H1 (cell line): ENCODE measurements at regions not wholly inside any gene's neighbourhood (a gene's known extent, or its start where the extent isn't known, plus 50 kb on each side); places are given as distances from the start of the nearest gene placed in this dataset.

Source experiments
- ATF2 ChIP-seq: IDR thresholded peaks from 2 replicates; pipeline ENCODE4 v1.6.1; 2012; ENCODE audit warnings: low read length, inconsistent platforms
- CHD1 ChIP-seq: IDR thresholded peaks from 2 replicates; pipeline ENCODE4 v1.6.1; 2012; ENCODE audit warnings: low read depth, low read length, improper control_type of control experiment
- CHD7 ChIP-seq: fragments of 300-600 bp; sonication (generic); IDR thresholded peaks from 2 replicates; pipeline ENCODE4 v1.7.1; 2012; ENCODE audit warnings: low read length, moderate library complexity, mild to moderate bottlenecking, inconsistent platforms; ENCODE audit not compliant: insufficient replicate concordance
- MAFK ChIP-seq: IDR thresholded peaks from 2 replicates; pipeline ENCODE4 v1.6.1; 2012; ENCODE audit warnings: low read depth, mild to moderate bottlenecking, improper control_type of control experiment, low read length
- SAP30 ChIP-seq: fragments of 300-600 bp; sonication (generic); IDR thresholded peaks from 2 replicates; pipeline ENCODE4 v1.7.1; 2012; ENCODE audit warnings: low read length, moderate library complexity, mild to moderate bottlenecking, inconsistent platforms; ENCODE audit not compliant: insufficient read depth, insufficient replicate concordance
- TF ChIP-seq, protein P1 (sequence below): IDR thresholded peaks from 2 replicates; pipeline ENCODE4 v1.6.1; 2012; ENCODE audit warnings: inconsistent platforms
- TF ChIP-seq, protein P2 (sequence below), 3 experiments: IDR thresholded peaks; 1 replicate in 2 of 3; 2 replicates in 1 of 3; pipeline versions ENCODE4 v1.5.1 to v1.6.1; 2011; ENCODE audit warnings: low read length in 3 of 3, mild to moderate bottlenecking in 3 of 3, inconsistent platforms in 2 of 3, low read depth in 1 of 3, moderate library complexity in 1 of 3; ENCODE audit not compliant: insufficient read depth in 1 of 3; ENCODE audit errors: control extremely low read depth in 1 of 3

- TF ChIP-seq CHD7 (no peak), CHD1 (no peak), MAFK (no peak), ATF2 (no peak), SAP30 (no peak)
- TF ChIP-seq, protein P1, sequence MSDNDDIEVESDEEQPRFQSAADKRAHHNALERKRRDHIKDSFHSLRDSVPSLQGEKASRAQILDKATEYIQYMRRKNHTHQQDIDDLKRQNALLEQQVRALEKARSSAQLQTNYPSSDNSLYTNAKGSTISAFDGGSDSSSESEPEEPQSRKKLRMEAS, result no peak
- TF ChIP-seq, protein P2, sequence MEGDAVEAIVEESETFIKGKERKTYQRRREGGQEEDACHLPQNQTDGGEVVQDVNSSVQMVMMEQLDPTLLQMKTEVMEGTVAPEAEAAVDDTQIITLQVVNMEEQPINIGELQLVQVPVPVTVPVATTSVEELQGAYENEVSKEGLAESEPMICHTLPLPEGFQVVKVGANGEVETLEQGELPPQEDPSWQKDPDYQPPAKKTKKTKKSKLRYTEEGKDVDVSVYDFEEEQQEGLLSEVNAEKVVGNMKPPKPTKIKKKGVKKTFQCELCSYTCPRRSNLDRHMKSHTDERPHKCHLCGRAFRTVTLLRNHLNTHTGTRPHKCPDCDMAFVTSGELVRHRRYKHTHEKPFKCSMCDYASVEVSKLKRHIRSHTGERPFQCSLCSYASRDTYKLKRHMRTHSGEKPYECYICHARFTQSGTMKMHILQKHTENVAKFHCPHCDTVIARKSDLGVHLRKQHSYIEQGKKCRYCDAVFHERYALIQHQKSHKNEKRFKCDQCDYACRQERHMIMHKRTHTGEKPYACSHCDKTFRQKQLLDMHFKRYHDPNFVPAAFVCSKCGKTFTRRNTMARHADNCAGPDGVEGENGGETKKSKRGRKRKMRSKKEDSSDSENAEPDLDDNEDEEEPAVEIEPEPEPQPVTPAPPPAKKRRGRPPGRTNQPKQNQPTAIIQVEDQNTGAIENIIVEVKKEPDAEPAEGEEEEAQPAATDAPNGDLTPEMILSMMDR (IDR thresholded peaks at IDR 0.05; ENCODE audit: control extremely low read depth in 1 of 3, insufficient read depth in 1 of 3, low read depth in 1 of 3, low read length in 3 of 3), result no peak
Measured at GRCh38 chr10:6815346-6815745, 235.3 kb upstream of the PRKCQ start (continued).
